ENCODE measurements at regions not wholly inside any gene's neighbourhood (a gene's known extent, or its start where the extent isn't known, plus 50 kb on each side); places are given as distances from the start of the nearest gene placed in this dataset.
"Not testable (repeated sequence)": the region's sequence is repeated elsewhere in the genome, so short reads cannot be mapped to it uniquely, and the experiment has no call there.

- DNase-seq (ENCODE audit: extremely low read depth, low read depth, low spot score), result no peak
These were observed 296.1 kb upstream of the FOXQ1 start for GRCh38 chr6:1015825-1016224.

GRCh38 chr6:1014431-1014807 is 297.5 kb upstream of the FOXQ1 start:
- no peak for DNase-seq (ENCODE audit: extremely low read depth, low read depth, low spot score)

- no peak for DNase-seq (ENCODE audit: extremely low read depth, low read depth, low spot score)
These were observed 298.1 kb upstream of the FOXQ1 start for GRCh38 chr6:1013656-1014430.

- no peak for DNase-seq (ENCODE audit: extremely low read depth, low read depth, low spot score)
These were observed 302.8 kb upstream of the FOXQ1 start for GRCh38 chr6:1009103-1009502.

GRCh38 chr6:1007159-1007558 is 304.7 kb upstream of the FOXQ1 start:
- DNase-seq (ENCODE audit: extremely low read depth, low read depth, low spot score), result no peak

GRCh38 chr6:1004885-1005630 is 306.8 kb upstream of the FOXQ1 start:
- DNase-seq (ENCODE audit: extremely low read depth, low read depth, low spot score), result no peak

GRCh38 chr6:1003394-1004160 is 308.3 kb upstream of the FOXQ1 start:
- no peak for DNase-seq (ENCODE audit: extremely low read depth, low read depth, low spot score)

GRCh38 chr6:1002989-1003388 is 308.9 kb upstream of the FOXQ1 start:
- DNase-seq (ENCODE audit: extremely low read depth, low read depth, low spot score), result no peak

GRCh38 chr6:1001655-1002349 is 308.9 kb upstream of the EXOC2 start:
- no peak for DNase-seq (ENCODE audit: extremely low read depth, low read depth, low spot score)

- DNase-seq (ENCODE audit: extremely low read depth, low read depth, low spot score), result no peak
These were observed 306.6 kb upstream of the EXOC2 start for GRCh38 chr6:999552-999951.

- no peak for DNase-seq (ENCODE audit: extremely low read depth, low read depth, low spot score)
These were observed 305.6 kb upstream of the EXOC2 start for GRCh38 chr6:998551-998950.

GRCh38 chr6:996271-996852 is 303.4 kb upstream of the EXOC2 start:
- no peak for DNase-seq (ENCODE audit: extremely low read depth, low read depth, low spot score)

GRCh38 chr6:991192-991591 is 298.3 kb upstream of the EXOC2 start:
- DNase-seq (ENCODE audit: extremely low read depth, low read depth, low spot score), result no peak

- no peak for DNase-seq (ENCODE audit: extremely low read depth, low read depth, low spot score)
These were observed 291.1 kb upstream of the EXOC2 start for GRCh38 chr6:984031-984430.

GRCh38 chr6:978937-979685 is 286.2 kb upstream of the EXOC2 start:
- no peak for DNase-seq (ENCODE audit: extremely low read depth, low read depth, low spot score)

GRCh38 chr6:977226-977625 is 284.3 kb upstream of the EXOC2 start:
- DNase-seq (ENCODE audit: extremely low read depth, low read depth, low spot score), result not testable (repeated sequence)

GRCh38 chr6:971981-972640 is 279.2 kb upstream of the EXOC2 start:
- no peak for DNase-seq (ENCODE audit: extremely low read depth, low read depth, low spot score)

- no peak for DNase-seq (ENCODE audit: extremely low read depth, low read depth, low spot score)
These were observed 275.9 kb upstream of the EXOC2 start for GRCh38 chr6:968791-969190.

- no peak for DNase-seq (ENCODE audit: extremely low read depth, low read depth, low spot score)
These were observed 274.8 kb upstream of the EXOC2 start for GRCh38 chr6:967701-968100.

Data from glomerular endothelial cell (primary cell).